ENCODE measurements at regions not wholly inside any gene's neighbourhood (a gene's known extent, or its start where the extent isn't known, plus 50 kb on each side); places are given as distances from the start of the nearest gene placed in this dataset.

DNA sequence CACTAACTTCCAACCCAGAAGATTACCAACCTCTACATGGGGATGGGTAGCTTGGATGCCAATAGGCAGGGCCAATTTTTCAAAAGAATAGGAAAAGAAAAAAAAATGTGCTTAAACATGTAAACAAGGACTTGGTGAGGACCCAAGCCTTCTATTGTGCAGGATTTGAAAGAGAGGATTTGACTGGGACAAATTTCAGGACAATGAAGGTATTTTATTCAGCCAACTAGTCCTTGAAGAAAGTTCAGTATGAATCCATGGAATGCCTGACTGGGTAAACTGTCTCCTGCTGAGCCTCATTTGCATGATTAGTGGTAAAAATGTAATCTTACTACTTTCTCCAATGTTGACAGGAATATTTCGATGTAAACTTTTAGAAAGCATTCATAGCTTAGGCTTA lies 192.5 kb upstream of the RORB start:
- Mint-ChIP-seq H3K4me3 (no peak overlapping the region), H3K36me3 (ENCODE audit: low read depth) (no peaks in the 10 kb centered on the region), H3K4me1 (no peaks in the 10 kb centered on the region), H3K27ac (no peak overlapping the region), H3K27me3 (no peaks in the 10 kb centered on the region)
- DNase-seq = no peak
- no peak for ATAC-seq
- no peaks in the 10 kb centered on the region for H3K9me3 ChIP-seq (ENCODE audit: control insufficient read depth, low read length, poor library complexity, severe bottlenecking)

- no peak for ATAC-seq
- Mint-ChIP-seq H3K27me3 (no peaks in the 10 kb centered on the region), H3K4me1 (no peaks in the 10 kb centered on the region), H3K4me3 (no peak overlapping the region), H3K27ac (no peak overlapping the region), H3K36me3 (ENCODE audit: low read depth) (no peaks in the 10 kb centered on the region)
- H3K9me3 ChIP-seq (ENCODE audit: control insufficient read depth, low read length, poor library complexity, severe bottlenecking) = no peaks in the 10 kb centered on the region
- no peak for DNase-seq
Observed at GRCh38 chr9:74309654-74310053, 187.5 kb upstream of the RORB start.

- ATAC-seq = no peak
Observed at GRCh38 chr9:74317235-74317634, 179.9 kb upstream of the RORB start.

GRCh38 chr9:74321396-74321795 lies 175.7 kb upstream of the RORB start:
- Mint-ChIP-seq H3K36me3 (ENCODE audit: low read depth) (no peaks in the 10 kb centered on the region), H3K4me3 (no peak overlapping the region), H3K27me3 (no peaks in the 10 kb centered on the region), H3K27ac (no peak overlapping the region), H3K4me1 (no peaks in the 10 kb centered on the region)
- H3K9me3 ChIP-seq (ENCODE audit: control insufficient read depth, low read length, poor library complexity, severe bottlenecking) = no peaks in the 10 kb centered on the region
- ATAC-seq = no peak
- DNase-seq = no peak

More at GRCh38 chr9:74317235-74317634, 179.9 kb upstream of the RORB start:
- DNase-seq = no peak
- H3K9me3 ChIP-seq (ENCODE audit: control insufficient read depth, low read length, poor library complexity, severe bottlenecking) = no peaks in the 10 kb centered on the region
- Mint-ChIP-seq H3K36me3 (ENCODE audit: low read depth) (no peaks in the 10 kb centered on the region), H3K27ac (no peak overlapping the region), H3K27me3 (no peaks in the 10 kb centered on the region), H3K4me1 (no peaks in the 10 kb centered on the region), H3K4me3 (no peak overlapping the region)

DNA sequence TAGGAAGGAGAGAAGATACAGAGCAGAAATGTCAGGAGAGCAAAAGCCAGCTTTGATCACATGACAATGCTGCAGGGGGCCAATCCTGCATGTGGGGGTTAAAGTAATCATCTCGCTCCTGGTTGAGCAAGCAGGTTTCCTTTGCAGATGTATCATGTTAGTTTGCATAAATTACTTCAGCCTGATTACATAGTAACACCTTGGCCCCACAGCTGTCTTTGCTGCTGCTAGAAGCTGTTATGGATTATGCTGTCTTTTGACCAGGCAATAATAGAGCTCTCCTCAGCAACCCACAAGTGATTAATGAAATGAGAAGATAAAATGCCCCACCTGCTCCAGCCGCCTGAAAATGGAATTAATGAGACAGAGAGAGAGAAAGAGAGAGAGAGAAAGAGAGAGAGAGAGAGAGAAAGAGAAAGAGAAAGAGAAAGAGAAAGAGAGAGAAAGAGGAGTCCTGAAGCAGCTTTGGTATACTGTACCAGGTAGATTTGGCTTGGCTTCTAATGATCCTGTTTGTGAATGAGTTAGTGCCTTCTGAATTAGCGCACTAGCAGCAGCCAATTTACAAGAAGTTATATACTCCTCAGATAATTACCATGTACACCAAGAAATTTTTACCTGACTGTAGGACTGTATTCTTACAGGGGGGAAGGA lies 174.3 kb upstream of the RORB start:
- H3K27me3 Mint-ChIP-seq = no peaks in the 10 kb centered on the region
- no peaks in the 10 kb centered on the region for H3K4me1 Mint-ChIP-seq
- ATAC-seq (no peak), DNase-seq (no peak)
- no peaks in the 10 kb centered on the region for H3K9me3 ChIP-seq (ENCODE audit: control insufficient read depth, low read length, poor library complexity, severe bottlenecking)
- no peaks in the 10 kb centered on the region for H3K36me3 Mint-ChIP-seq (ENCODE audit: low read depth)
- no peak overlapping the region for H3K27ac Mint-ChIP-seq
- no peak overlapping the region for H3K4me3 Mint-ChIP-seq

- no peak overlapping the region for H3K27ac Mint-ChIP-seq
- no peak for DNase-seq
- no peaks in the 10 kb centered on the region for H3K27me3 Mint-ChIP-seq
- H3K9me3 ChIP-seq (ENCODE audit: control insufficient read depth, low read length, poor library complexity, severe bottlenecking) = no peaks in the 10 kb centered on the region
- no peaks in the 10 kb centered on the region for H3K36me3 Mint-ChIP-seq (ENCODE audit: low read depth)
- H3K4me3 Mint-ChIP-seq = no peak overlapping the region
- ATAC-seq = no peak
- no peaks in the 10 kb centered on the region for H3K4me1 Mint-ChIP-seq
Observed at GRCh38 chr9:74330487-74331214, 166.5 kb upstream of the RORB start.

GRCh38 chr9:74331607-74332006 lies 165.5 kb upstream of the RORB start:
- H3K27me3 Mint-ChIP-seq = no peaks in the 10 kb centered on the region
- ATAC-seq (no peak), DNase-seq (no peak)
- no peak overlapping the region for H3K27ac Mint-ChIP-seq
- no peaks in the 10 kb centered on the region for H3K36me3 Mint-ChIP-seq (ENCODE audit: low read depth)
- H3K4me3 Mint-ChIP-seq = no peak overlapping the region
- H3K4me1 Mint-ChIP-seq = no peaks in the 10 kb centered on the region
- no peaks in the 10 kb centered on the region for H3K9me3 ChIP-seq (ENCODE audit: control insufficient read depth, low read length, poor library complexity, severe bottlenecking)

GRCh38 chr9:74333384-74334032 lies 163.6 kb upstream of the RORB start:
- Mint-ChIP-seq H3K27ac (no peak overlapping the region), H3K27me3 (no peaks in the 10 kb centered on the region), H3K4me3 (no peak overlapping the region), H3K4me1 (no peaks in the 10 kb centered on the region), H3K36me3 (ENCODE audit: low read depth) (no peaks in the 10 kb centered on the region)
- no peaks in the 10 kb centered on the region for H3K9me3 ChIP-seq (ENCODE audit: control insufficient read depth, low read length, poor library complexity, severe bottlenecking)
- DNase-seq (no peak), ATAC-seq (no peak)

- H3K4me1 Mint-ChIP-seq = no peaks in the 10 kb centered on the region
- no peak overlapping the region for H3K27ac Mint-ChIP-seq
- no peak for DNase-seq
- no peaks in the 10 kb centered on the region for H3K27me3 Mint-ChIP-seq
- no peaks in the 10 kb centered on the region for H3K36me3 Mint-ChIP-seq (ENCODE audit: low read depth)
- no peak for ATAC-seq
- H3K4me3 Mint-ChIP-seq = no peak overlapping the region
- H3K9me3 ChIP-seq (ENCODE audit: control insufficient read depth, low read length, poor library complexity, severe bottlenecking) = no peaks in the 10 kb centered on the region
Observed at GRCh38 chr9:74334271-74334670, 162.9 kb upstream of the RORB start.

GRCh38 chr9:74336161-74336560 lies 161.0 kb upstream of the RORB start:
- Mint-ChIP-seq H3K4me1 (no peaks in the 10 kb centered on the region), H3K4me3 (no peak overlapping the region), H3K27me3 (no peaks in the 10 kb centered on the region), H3K27ac (no peak overlapping the region), H3K36me3 (ENCODE audit: low read depth) (no peaks in the 10 kb centered on the region)
- ATAC-seq (no peak), DNase-seq (no peak)
- H3K9me3 ChIP-seq (ENCODE audit: control insufficient read depth, low read length, poor library complexity, severe bottlenecking) = no peaks in the 10 kb centered on the region

- no peaks in the 10 kb centered on the region for H3K9me3 ChIP-seq (ENCODE audit: control insufficient read depth, low read length, poor library complexity, severe bottlenecking)
- Mint-ChIP-seq H3K4me3 (no peak overlapping the region), H3K4me1 (no peaks in the 10 kb centered on the region), H3K27me3 (no peaks in the 10 kb centered on the region), H3K27ac (no peak overlapping the region), H3K36me3 (ENCODE audit: low read depth) (no peaks in the 10 kb centered on the region)
- DNase-seq (no peak), ATAC-seq (no peak)
Observed at GRCh38 chr9:74348777-74349176, 148.4 kb upstream of the RORB start.

GRCh38 chr9:74355107-74355506 lies 142.0 kb upstream of the RORB start:
- no peak for ATAC-seq
- no peak for DNase-seq
- Mint-ChIP-seq H3K36me3 (ENCODE audit: low read depth) (no peaks in the 10 kb centered on the region), H3K27ac (no peak overlapping the region), H3K4me3 (no peak overlapping the region), H3K4me1 (no peaks in the 10 kb centered on the region), H3K27me3 (no peaks in the 10 kb centered on the region)
- no peaks in the 10 kb centered on the region for H3K9me3 ChIP-seq (ENCODE audit: control insufficient read depth, low read length, poor library complexity, severe bottlenecking)

- H3K36me3 Mint-ChIP-seq (ENCODE audit: low read depth) = no peaks in the 10 kb centered on the region
- H3K9me3 ChIP-seq (ENCODE audit: control insufficient read depth, low read length, poor library complexity, severe bottlenecking) = no peaks in the 10 kb centered on the region
Observed at GRCh38 chr9:74357577-74357976, 139.6 kb upstream of the RORB start.

GRCh38 chr9:74358959-74359358 lies 138.2 kb upstream of the RORB start:
- DNase-seq (no peak), ATAC-seq (no peak)
- Mint-ChIP-seq H3K4me3 (no peak overlapping the region), H3K36me3 (ENCODE audit: low read depth) (no peaks in the 10 kb centered on the region), H3K27ac (no peak overlapping the region), H3K27me3 (no peaks in the 10 kb centered on the region), H3K4me1 (no peaks in the 10 kb centered on the region)
- H3K9me3 ChIP-seq (ENCODE audit: control insufficient read depth, low read length, poor library complexity, severe bottlenecking) = no peaks in the 10 kb centered on the region

More at GRCh38 chr9:74357577-74357976, 139.6 kb upstream of the RORB start:
- ATAC-seq = no peak
- DNase-seq = no peak
- no peak overlapping the region for H3K27ac Mint-ChIP-seq
- no peak overlapping the region for H3K4me3 Mint-ChIP-seq
- no peaks in the 10 kb centered on the region for H3K27me3 Mint-ChIP-seq
- no peaks in the 10 kb centered on the region for H3K4me1 Mint-ChIP-seq
